Panc1 (cell line): ENCODE measurements at regions not wholly inside any gene's neighbourhood (a gene's known extent, or its start where the extent isn't known, plus 50 kb on each side); places are given as distances from the start of the nearest gene placed in this dataset.

ENCODE experiments used
- POLR2AphosphoS5 ChIP-seq: IDR thresholded peaks from 2 replicates; pipeline ENCODE4 v1.6.1; 2012; ENCODE audit warnings: mild to moderate bottlenecking, low read depth, low read length, moderate library complexity
- SIN3A ChIP-seq: IDR thresholded peaks from 2 replicates; pipeline ENCODE4 v1.6.1; 2012; ENCODE audit warnings: low read depth, mild to moderate bottlenecking, low read length, moderate library complexity, borderline replicate concordance; ENCODE audit not compliant: insufficient read depth
- TCF7L2 ChIP-seq: IDR thresholded peaks from 2 replicates; pipeline ENCODE4 v1.6.1; 2011; ENCODE audit warnings: mild to moderate bottlenecking, low read depth, low read length, inconsistent platforms
- TF ChIP-seq, protein P1 (sequence below): fragments of 450-650 bp; IDR thresholded peaks from 2 replicates; pipeline ENCODE4 v1.5.1; 2017; ENCODE audit warnings: mild to moderate bottlenecking
- TF ChIP-seq, protein P2 (sequence below), 2 experiments: IDR thresholded peaks; 2 replicates each; pipeline ENCODE4 v1.6.1; 2011 to 2012; ENCODE audit warnings: low read depth in 2 of 2, control low read depth in 1 of 2, low read length in 1 of 2, mild to moderate bottlenecking in 1 of 2, moderate library complexity in 1 of 2; ENCODE audit not compliant: insufficient read depth in 1 of 2

DNA sequence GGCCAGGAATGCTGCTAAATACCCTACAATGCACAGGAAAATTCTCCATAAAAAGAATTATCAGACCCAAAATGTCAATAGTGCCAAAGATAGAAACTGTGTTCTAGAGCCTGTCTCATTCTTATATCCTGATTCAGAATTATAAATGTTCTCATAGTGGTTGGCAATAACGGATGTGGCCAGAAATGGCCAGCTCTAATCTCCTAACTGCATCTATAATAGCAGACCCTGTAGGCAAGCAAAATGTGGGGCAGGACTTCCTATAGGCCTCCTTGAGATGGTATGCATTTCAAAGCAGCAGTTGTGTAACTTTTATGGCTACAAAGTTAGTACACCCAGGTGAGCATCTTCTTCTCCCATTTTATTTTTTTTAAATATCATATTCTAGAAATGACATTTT, 95.9 kb upstream of the SGIP1 start:
- TF ChIP-seq, protein P1, sequence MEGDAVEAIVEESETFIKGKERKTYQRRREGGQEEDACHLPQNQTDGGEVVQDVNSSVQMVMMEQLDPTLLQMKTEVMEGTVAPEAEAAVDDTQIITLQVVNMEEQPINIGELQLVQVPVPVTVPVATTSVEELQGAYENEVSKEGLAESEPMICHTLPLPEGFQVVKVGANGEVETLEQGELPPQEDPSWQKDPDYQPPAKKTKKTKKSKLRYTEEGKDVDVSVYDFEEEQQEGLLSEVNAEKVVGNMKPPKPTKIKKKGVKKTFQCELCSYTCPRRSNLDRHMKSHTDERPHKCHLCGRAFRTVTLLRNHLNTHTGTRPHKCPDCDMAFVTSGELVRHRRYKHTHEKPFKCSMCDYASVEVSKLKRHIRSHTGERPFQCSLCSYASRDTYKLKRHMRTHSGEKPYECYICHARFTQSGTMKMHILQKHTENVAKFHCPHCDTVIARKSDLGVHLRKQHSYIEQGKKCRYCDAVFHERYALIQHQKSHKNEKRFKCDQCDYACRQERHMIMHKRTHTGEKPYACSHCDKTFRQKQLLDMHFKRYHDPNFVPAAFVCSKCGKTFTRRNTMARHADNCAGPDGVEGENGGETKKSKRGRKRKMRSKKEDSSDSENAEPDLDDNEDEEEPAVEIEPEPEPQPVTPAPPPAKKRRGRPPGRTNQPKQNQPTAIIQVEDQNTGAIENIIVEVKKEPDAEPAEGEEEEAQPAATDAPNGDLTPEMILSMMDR, result no peak
- no peak for TF ChIP-seq POLR2AphosphoS5
- no peak for TF ChIP-seq TCF7L2
- TF ChIP-seq, protein P2, sequence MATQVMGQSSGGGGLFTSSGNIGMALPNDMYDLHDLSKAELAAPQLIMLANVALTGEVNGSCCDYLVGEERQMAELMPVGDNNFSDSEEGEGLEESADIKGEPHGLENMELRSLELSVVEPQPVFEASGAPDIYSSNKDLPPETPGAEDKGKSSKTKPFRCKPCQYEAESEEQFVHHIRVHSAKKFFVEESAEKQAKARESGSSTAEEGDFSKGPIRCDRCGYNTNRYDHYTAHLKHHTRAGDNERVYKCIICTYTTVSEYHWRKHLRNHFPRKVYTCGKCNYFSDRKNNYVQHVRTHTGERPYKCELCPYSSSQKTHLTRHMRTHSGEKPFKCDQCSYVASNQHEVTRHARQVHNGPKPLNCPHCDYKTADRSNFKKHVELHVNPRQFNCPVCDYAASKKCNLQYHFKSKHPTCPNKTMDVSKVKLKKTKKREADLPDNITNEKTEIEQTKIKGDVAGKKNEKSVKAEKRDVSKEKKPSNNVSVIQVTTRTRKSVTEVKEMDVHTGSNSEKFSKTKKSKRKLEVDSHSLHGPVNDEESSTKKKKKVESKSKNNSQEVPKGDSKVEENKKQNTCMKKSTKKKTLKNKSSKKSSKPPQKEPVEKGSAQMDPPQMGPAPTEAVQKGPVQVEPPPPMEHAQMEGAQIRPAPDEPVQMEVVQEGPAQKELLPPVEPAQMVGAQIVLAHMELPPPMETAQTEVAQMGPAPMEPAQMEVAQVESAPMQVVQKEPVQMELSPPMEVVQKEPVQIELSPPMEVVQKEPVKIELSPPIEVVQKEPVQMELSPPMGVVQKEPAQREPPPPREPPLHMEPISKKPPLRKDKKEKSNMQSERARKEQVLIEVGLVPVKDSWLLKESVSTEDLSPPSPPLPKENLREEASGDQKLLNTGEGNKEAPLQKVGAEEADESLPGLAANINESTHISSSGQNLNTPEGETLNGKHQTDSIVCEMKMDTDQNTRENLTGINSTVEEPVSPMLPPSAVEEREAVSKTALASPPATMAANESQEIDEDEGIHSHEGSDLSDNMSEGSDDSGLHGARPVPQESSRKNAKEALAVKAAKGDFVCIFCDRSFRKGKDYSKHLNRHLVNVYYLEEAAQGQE (IDR thresholded peaks at IDR 0.05; ENCODE audit: insufficient read depth in 1 of 2, low read depth in 2 of 2, low read length in 1 of 2), result no peak
- no peak for TF ChIP-seq SIN3A
